HPDE6-E6E7 (cell line): ENCODE measurements at regions not wholly inside any gene's neighbourhood (a gene's known extent, or its start where the extent isn't known, plus 50 kb on each side); places are given as distances from the start of the nearest gene placed in this dataset.
"Not testable (repeated sequence)": the region's sequence is repeated elsewhere in the genome, so short reads cannot be mapped to it uniquely, and the experiment has no call there.

ENCODE experiments used
- DNase-seq: peaks from one replicate; pipeline ENCODE4 v3.0.0; 2011; ENCODE audit warnings: missing footprints; ENCODE audit errors: extremely low spot score

DNA sequence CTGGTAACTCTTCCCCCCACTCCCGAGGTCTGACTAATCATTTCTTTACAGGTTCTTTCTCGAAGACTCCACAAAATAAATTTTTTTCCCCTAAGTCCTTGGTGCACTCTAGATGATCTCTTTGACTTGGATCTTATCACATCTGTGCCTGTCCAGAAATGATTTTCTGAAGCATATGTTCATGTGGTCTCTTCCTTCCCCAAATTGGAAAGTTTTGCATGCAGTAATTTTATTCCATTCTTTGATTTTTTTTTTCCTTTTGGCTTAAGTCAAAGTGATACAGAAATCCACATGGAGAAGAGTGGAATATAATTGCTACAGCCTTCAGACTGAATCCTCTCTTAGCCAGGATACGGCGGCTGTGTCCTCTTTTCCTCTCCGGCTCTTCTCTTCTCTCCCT lies 213.3 kb downstream of the BMP4 start:
- DNase-seq = no peak

GRCh38 chr14:53742233-53742620 lies 214.4 kb downstream of the BMP4 start:
- no peak for DNase-seq

DNA sequence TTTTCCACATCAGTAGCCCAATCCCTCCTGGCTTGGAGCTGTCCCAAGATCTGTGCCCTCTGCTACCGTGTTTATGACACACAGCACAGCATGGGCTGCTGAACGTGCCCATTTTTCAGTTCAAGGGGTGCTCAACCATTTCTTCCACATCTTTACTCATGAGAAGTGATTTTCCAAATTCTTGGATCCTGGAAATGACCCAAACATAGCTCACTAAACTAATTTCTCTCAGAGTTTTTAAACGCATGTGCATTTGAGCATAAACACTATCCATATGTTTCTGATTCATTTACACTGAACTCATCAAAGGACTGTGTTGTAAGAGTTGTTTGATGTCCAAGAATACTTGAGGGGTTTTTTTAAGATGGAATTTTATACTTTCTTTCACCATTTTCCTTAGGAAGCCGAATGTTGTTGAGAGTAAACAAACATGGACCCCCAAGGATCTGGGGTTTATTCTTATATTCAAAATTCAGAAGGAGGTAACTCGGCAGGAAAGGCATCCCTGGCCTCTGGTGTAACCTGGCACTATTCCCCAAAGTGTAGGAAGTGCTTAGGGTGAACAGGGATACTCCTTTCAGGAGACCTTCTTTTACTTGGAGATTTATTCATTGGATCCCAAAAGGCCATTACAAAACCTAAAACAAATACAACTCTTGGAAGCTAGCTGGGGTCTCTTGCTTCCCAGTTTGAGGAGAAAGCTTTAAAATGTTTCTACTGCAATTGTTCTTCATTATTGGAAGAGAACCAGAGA lies 215.0 kb downstream of the BMP4 start:
- DNase-seq = no peak

DNA sequence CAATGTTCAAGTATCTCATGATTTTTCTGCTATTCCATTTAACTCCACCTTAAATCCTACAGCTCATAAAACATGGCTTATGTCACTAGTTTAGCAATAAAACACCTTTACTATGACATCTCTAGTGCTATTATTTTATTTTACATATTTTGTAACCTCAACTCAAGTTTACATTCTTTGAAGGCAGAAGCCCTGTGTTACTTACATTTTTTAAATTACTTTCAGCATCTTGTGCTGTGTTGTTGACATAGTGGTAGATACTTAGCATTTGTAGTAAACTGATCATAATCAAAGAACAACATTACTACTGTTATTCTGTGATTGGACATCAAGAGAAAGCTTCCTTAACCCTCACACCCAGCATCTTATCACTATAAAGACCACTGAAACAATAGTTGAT lies 216.1 kb downstream of the BMP4 start:
- no peak for DNase-seq

DNA sequence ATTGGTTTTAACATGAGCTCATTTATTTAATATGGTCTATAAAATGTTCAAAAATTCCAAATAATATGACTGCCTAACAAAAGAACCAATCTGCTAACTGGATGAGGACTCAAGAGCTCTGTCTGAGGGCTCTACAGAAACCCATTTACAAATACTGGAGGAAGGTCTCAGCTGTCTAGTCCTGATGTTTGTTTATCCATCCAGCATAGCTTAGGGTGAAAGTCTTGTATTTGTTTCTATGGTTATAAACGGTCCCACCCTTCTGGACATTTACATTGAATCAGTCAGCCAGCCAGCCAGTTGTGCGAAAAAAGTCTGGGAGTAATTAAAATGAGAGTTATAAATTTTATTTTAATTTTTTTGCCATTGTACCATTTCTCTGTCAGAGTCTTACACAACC lies 220.7 kb downstream of the BMP4 start:
- no peak for DNase-seq

DNA sequence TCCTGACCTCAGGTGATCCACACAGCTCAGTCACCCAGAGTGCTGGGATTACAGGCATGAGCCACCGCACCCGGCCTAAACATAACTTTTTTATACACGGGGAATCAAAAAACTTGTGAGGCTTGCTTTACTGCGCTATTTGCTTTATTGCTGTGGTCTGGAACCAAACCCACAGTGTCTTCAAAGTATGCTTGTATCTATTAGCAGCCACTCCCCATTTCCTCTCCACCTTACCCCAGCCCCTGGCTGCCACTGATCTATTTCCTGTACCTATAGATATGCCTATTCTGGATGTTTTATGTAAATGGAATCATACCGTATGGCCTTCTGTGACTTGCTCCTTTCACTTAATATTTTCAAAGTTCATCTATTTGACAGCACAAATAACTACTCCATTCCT lies 233.4 kb downstream of the BMP4 start:
- no peak for DNase-seq

GRCh38 chr14:53719536-53719935 lies 237.1 kb downstream of the BMP4 start:
- DNase-seq = no peak

DNA sequence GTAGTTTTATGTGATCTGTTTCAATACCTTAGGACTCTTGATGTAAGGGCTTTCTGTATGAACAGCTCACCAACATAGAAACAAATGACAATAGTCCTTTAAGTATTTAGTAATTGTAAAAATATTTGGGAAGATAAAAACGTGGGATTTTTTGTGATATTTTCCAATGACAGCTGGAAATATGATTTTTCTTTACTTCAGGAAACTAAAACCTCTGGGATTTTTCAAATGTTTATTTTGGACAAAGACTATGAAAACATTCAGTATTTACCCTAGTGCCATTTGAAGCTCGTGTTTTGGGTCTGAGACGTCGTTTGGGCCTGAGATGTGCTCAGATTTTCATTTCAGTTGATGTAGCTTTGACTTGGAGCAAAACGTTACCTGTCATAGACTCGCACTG lies 240.0 kb downstream of the BMP4 start:
- DNase-seq = no peak

GRCh38 chr14:53715193-53715721 lies 241.4 kb downstream of the BMP4 start:
- peak; percentile 53 for DNase-seq

- no peak for DNase-seq
Measured at GRCh38 chr14:53714495-53715192, 242.0 kb downstream of the BMP4 start.

DNA sequence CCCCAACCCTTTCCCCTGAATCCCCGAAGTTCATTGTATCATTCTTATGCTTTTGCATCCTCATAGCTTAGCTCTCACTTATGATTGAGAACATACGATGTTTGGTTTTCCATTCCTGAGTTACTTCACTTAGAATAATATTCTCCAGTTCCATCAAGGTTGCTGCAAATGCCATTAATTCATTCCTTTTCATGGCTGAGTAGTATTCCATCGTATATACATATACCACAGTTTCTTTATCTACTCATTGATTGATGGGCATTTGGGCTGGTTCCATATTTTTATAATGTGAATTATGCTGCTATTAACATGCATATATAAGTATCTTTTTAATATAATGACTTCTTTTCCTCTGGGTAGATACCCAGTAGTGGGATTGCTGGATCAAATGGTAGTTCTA lies 243.7 kb downstream of the BMP4 start:
- DNase-seq = not testable (repeated sequence)

GRCh38 chr14:53711205-53711604 lies 245.4 kb downstream of the BMP4 start:
- DNase-seq = no peak

- DNase-seq = no peak
Measured at GRCh38 chr14:53710615-53711014, 246.0 kb downstream of the BMP4 start.

DNA sequence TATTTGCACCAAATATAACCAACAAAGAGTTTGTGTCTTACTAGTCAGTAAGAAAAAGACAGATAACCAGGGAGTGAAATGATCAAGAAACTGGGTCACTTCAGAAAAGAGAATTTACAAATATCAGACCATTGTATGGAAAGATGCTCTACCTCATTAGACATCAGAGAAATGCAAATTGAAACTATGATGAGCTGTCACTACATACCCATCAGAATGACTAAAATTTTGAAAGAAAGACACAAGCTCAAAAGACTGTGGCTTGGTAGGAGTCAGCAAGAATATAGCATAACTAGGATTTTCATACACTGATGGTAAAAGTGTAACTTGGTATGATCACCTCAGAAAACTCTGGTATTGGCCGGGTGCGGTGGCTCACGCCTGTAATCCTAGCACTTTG lies 247.2 kb downstream of the BMP4 start:
- DNase-seq = no peak

DNA sequence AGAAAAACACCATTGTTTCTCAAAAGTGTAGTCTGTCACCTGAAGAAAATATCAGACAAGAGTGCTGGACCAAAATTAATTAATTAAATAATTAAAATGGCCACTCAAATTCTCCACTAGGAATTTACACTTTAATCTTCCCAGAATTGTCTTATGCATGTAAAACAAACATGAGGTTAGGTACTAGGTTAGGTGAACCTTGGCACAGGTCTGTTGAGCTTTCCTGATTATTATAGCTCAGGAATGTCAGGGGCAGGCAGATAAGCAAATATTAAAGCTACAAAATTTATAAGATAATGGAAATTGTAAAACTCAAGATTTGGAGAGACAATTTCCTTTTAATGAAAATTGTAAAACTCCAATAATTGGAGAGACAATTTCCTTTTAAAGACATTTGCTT lies 253.2 kb downstream of the BMP4 start:
- DNase-seq = no peak

- DNase-seq = no peak
Measured at GRCh38 chr14:53701108-53701875, 255.3 kb downstream of the BMP4 start.

DNA sequence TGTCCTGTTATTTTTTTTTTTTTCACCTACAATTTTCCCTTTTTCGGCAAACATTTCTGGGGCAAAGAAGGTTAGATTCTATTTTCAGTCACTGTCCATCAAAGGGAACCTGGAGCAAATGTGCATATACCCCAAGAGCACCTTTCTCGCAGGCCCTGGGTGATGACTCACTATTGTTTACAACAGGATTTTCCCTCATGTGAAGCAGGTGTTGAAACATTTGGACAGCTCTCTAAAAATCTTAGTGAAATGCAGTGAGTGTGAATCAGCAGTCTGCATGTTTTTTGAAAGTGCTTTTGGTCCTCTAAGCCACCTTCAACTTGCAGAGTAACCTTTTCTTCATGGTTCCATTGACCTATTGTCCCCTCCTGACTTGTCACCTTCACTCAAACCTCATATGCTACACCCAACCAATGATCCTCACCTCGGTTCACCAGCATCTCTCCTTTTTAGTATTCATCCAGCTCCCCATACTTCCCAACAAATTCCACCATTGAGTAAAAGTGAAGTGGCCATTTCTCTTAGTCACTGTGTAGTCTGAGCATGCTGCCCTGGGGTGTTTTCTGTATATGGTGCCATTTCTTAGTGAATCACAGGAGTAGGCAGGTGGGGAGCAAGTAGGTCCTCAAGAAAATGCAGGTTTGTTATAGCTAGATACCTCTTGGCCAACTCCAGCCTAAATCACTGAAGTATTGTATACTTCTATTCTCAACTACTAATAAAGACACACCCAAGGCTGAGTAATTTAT lies 260.2 kb downstream of the BMP4 start:
- peak; percentile 6 for DNase-seq

DNA sequence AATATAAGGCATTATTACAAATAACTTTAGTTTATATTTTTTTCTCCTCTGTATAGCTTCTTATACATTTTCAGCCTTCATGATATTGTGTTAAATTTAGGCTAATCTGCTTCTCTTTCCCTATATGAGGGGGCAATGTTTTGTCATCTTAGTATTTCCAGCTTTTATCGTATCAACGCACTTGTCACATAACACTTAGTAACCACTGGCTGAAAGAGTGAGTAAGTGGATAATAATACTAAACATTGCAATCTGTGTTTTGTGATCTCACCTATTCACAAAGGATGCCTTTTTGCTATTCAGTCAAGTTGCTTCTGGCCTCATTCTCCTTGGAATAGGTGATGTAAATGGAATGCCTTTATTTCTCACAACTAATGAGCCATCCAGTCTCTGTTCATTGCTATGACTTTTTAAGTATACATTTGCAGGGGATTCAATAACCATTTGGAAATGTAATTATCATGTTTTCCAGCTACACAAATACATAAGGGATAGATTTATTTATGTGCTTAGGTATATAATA lies 260.9 kb downstream of the BMP4 start:
- no peak for DNase-seq

DNA sequence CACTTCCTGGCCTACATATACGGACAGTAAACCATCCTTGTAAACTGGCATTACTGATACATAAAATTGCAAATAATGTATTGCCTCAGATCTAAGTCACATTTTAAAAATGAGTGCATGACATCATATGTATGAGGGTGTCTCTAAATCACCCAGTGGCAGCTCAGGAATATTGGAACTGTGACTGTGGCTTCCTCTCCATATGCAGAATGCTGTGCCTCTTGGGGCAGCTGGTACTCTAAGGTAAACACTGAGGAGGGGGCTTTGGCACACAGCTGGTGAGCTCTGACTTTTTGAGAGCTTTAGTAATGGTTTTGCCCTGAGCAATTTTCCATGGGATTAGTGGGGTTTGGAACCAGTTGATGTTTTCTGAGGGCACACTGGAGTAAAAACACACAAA lies 263.7 kb downstream of the BMP4 start:
- DNase-seq = no peak

- DNase-seq = no peak
Measured at GRCh38 chr14:53692451-53692850, 264.2 kb downstream of the BMP4 start.

GRCh38 chr14:53683229-53683628 lies 273.4 kb downstream of the BMP4 start:
- DNase-seq = no peak

- no peak for DNase-seq
Measured at GRCh38 chr14:53672526-53672925, 284.1 kb downstream of the BMP4 start.
